HS-5 (cell line): ENCODE measurements at regions not wholly inside any gene's neighbourhood (a gene's known extent, or its start where the extent isn't known, plus 50 kb on each side); places are given as distances from the start of the nearest gene placed in this dataset.
A peak's percentile ranks its signal among the peaks of the same experiment; 100 is the strongest.
"Not testable (repeated sequence)": the region's sequence is repeated elsewhere in the genome, so short reads cannot be mapped to it uniquely, and the experiment has no call there.

Experiments
- DNase-seq: peaks from one replicate; pipeline ENCODE4 v3.0.0-alpha.2; 2012; ENCODE audit warnings: low read depth

GRCh38 chr6:27161115-27161514 lies 86.4 kb upstream of the PRSS16 start:
- no peak for DNase-seq

DNA sequence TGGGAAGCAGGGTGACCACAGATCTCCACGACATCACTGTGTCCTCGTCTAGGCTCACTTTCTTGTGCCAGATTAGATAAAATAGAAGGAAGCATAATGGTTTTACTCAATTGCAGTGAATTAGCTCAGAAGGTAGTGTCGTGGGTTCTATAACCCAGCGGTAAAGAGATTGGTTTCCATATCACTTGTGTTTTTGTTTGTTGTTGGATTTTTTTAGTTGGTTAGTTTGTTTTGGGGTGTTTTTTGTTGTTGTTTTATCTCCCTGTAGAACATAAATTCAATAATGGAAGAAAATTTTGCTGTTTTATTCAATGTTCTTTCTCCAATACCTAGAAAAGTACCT lies 85.9 kb upstream of the PRSS16 start:
- DNase-seq = no peak

DNA sequence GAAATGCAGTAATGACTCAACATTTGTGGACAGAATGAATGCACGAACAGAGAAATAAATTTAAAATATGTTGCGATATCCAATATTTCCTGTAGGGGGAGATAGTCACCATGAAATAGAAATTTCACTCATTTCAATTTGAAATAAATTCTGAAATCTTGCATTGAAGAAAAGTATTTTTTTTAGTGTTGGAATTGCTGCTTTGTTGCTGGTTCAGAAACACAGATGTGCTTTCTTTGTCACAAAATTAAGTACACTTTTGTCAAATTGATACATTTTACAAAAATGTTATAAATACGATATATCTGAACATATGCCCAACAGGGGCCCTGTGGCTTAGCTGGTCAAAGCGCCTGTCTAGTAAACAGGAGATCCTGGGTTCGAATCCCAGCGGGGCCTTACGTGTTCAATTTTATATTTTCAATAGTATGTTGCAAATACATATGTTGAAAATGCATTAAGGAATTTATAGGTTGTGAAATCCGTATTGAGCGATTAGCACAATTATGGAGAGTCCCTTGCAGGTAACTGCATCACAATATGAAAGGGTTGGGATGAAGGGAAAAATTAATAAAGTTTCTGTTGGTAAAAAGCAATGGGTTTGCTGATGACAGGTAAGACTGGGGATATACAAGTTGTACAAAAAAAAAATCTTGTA lies 85.4 kb upstream of the PRSS16 start:
- peak; percentile 55 for DNase-seq

DNA sequence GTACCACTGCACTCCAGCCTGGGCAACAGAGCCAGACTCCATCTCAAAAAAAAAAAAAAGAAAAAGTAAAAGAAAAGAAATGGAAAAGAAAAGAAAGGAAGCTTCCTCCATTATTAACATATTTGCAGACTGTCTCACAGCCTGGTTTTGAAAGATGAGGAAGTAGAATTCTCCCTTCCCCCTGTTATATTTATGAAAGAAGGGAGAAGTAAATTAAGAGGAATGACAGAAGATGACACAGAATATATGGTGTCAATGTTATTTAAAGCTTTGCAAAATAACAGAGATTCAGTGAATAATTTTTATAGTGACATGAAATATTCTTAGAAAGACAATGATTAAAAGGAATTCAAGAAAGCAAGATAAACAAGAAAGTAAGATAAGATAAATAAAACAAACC lies 83.7 kb upstream of the PRSS16 start:
- no peak for DNase-seq

DNA sequence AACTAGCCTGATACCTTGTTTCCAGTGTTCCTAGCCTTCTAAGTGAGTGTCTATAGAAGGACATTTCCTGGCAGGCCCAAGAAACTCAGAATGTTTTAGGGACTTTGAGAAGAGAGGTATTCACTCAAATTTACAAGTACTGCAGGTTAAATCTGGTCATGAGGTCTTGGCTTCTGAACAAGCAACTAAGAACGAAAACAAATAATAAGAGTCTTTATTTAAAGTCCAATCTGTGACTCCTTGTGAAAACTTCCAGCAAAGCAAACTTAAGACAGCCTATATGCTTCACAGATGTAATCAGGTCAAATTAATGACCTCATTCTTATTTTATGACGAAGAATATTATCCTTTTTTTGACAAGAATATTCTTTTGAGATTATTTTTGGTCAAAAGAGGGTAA lies 79.4 kb upstream of the PRSS16 start:
- no peak for DNase-seq

GRCh38 chr6:27168586-27169443 lies 78.7 kb upstream of the PRSS16 start:
- DNase-seq = peak; percentile 73

DNA sequence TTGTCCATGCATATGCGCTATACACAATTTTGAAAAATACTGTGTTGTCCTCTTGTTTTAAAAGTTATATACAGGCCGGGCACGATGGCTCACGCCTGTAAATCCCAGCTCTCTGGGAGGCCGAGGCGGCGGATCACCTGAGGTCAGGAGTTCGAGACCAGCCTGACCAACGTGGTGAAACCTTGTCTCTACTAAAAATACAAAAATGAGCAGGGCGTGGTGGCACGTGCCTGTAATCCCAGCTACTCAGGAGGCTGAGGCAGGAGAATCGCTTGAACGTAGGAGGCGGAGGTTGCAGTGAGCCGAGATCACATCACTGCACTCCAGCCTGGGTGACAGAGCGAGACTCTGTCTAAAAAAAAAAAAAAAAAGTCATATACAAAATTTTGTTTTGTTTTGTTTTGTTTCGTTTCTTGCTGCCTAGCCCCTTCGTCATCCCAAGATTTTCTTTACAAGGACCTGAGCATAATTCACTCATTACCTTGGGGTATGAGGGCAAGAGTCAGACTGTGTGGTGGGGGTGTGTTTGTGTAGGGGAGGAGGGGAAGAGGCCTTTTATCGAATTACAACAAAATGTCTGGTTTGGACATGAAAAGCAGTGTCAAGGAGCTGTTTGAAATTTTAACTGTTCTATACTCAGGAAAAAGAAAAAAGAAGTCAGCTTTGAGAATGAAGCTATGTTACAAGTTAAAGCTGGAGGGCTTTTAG lies 74.8 kb upstream of the PRSS16 start:
- DNase-seq = not testable (repeated sequence)

DNA sequence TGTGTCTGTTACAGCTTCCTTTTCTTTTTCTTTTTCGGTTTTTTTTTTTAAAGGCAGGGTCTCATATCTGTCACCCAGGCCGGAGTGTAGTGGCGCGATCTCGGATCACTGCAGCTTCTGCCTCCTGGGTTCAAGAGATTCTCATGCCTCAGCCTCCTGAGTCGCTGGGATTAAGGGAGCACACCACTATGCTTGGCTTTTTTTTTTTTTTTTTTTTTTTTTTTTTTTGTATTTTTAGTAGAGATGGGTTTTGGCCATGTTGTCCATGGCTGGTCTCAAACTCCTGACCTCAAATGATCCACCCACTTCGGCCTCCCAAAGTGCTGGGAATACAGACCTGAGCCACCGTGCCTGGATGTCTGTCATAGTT lies 74.3 kb upstream of the PRSS16 start:
- DNase-seq = not testable (repeated sequence)

DNA sequence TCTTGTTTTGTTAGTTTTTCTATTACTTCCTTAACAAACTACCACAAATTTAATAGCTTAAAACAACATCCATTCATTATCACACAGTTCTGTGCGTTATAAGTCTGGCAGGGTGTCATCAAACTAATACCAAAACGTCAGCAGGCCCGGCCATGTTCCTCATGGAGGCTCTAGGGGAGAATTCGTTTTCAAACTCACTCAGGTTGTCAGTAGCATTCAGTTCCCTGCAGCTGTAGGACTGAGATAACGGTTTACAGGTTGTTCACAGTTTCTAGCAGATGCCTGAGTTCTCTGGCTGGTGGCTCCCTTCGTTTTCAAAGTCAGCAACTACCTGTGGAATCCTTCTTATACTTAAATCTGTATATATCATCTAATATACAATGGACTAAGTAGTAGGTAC lies 72.5 kb upstream of the PRSS16 start:
- DNase-seq = no peak

GRCh38 chr6:27176096-27176495 lies 71.4 kb upstream of the PRSS16 start:
- DNase-seq = no peak

DNA sequence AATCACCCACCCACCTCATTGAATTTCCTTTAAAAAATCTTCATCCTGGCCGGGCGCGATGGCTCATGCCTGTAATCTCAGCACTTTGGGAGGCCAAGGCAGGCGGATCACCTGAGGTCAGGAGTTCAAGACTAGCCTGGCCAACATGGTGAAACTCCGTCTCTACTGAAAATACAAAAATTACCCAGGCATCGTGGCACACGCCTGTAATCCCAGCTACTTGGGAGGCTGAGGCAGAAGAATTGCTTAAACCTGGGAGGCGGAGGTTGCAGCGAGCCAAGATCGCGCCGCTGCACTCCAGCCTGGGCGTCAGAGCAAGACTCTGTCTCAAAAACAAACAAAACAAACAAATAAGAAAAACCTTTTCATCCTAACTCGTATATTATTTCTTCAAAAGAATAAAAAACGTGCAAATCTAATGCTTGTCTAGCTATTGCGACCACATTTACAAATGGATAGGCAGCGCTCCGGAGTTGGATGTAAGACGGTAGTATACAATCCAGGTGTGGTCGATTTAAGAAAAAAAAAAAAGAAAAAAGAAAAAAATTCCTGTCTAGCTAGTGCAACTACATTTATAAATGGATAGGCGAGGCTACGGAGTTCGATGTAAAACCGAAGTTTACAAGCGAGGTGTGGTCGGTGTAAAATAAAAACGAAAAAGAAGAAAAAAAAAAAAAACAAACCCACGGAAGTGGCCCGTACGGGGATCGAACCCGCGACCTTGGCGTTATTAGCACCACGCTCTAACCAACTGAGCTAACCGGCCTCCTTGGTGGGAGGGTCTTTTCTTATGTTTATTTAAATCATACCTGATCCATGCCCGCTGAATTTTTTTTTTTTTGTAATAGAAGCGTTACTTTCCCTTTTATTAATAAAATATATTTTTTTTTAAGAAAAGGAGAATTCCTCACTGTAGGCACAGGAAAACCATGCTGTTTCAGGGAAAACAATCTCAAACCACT lies 70.7 kb upstream of the PRSS16 start:
- peak; percentile 31 for DNase-seq

GRCh38 chr6:27177485-27178406 lies 69.8 kb upstream of the PRSS16 start:
- peak; percentile 74 for DNase-seq

GRCh38 chr6:27178407-27178730 lies 69.1 kb upstream of the PRSS16 start:
- DNase-seq = no peak

DNA sequence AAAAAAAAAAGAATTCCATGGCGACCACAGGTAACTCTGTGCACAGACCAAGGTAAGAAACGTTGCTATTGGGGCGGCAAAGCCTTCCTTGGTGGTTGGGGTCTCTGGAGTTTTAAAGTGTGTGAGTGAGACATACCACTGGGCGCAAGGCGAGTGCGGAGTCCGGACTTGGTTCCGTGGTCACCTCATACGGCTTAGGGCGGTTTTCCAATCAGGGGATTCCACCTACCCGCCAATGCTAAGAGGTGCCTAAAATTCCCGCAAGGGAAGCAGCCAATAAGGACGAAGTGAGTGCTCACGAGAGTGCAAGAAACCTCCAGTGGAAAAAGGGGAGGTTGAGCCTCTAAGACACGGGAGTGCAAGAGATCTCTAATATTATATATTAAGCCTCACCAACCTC lies 68.6 kb upstream of the PRSS16 start:
- no peak for DNase-seq

DNA sequence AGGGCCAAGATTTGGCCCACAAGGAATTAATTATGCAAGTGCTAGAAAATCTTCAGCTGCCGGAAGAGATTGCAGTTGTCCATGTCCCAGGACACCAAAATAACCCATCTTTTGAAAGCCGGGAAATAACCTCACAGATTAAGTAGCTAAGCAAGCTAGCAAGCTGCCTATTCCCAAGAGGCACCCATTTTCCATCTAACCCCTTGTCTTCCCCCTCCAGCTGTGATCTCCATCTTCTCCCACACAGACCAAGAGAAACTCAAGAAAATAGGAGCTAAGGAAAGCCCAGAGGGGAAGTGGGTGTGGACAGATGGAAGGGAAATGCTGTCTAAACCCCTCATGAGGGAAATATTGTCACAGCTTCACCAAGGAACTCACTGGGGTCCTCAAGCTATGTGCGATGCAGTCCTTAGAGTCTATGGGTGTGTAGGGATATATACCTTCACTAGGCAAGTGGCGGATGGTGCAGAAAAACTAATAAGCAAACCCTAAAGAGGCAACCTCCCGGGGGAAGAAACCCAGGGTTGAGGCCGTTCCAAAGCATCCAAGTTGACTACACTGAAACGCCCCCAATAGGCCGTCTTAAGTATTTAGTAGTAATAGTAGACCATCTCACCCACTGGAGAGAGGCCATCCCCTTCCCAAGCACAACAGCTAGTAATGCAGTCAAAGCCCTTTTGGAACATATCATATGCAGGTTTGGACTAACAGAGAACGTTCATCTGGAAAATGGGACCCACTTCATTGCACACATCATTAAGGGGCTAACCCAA lies 64.3 kb upstream of the PRSS16 start:
- DNase-seq = no peak

- no peak for DNase-seq
These were observed 60.1 kb upstream of the PRSS16 start for GRCh38 chr6:27187231-27188060.

GRCh38 chr6:27188061-27188884 lies 59.2 kb upstream of the PRSS16 start:
- peak; percentile 78 for DNase-seq

DNA sequence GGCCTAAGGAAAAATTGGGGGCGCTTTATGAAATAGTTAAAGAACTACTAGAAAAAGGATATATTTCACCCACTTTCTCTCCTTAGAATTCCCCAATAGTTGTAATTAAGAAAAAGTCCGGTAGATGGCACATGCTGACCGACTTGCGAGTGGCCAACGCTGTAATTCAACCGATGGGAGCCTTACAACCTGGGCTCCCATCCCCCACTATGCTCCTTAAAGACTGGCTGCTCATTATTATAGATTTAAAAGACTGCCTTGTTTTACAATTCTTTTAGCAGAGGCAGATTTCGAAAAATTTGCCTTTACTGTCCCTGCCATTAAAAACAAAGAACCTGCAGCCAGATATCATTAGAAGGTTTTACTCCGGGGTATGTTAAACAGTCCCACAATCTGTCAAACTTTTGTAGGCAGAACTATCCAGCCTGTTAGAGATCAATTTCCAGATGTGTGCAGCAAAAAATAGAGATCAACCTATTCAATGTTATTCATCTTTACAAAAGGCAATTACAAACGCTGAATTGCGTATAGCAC lies 58.5 kb upstream of the PRSS16 start:
- DNase-seq = peak; percentile 61
